Uterus (tissue), 3 donors: ENCODE measurements at regions not wholly inside any gene's neighbourhood (a gene's known extent, or its start where the extent isn't known, plus 50 kb on each side); places are given as distances from the start of the nearest gene placed in this dataset.

Experiments
- DNase-seq, 2 donors: peaks; one replicate each; pipeline ENCODE4 v3.0.0-alpha.2; 2019 to 2020
- H3K27ac ChIP-seq, 2 donors: fragments of 200-600 bp; sonication (generic); 1 replicate in 1 of 2; 2 replicates in 1 of 2; pipeline ENCODE4 v1.5.1; 2016 to 2018
- H3K27me3 ChIP-seq, 2 donors: fragments of 200-600 bp; sonication (generic); one replicate each; pipeline ENCODE4 v1.5.1; 2018 to 2019; ENCODE audit warnings: control low read depth in 1 of 2
- H3K36me3 ChIP-seq, 2 donors: fragments of 200-600 bp; sonication (generic); one replicate each; pipeline ENCODE4 v1.5.1; 2019; ENCODE audit warnings: control low read depth in 1 of 2
- H3K4me1 ChIP-seq, 2 donors: fragments of 200-600 bp; sonication (generic); one replicate each; pipeline ENCODE4 v1.5.1; 2018 to 2019; ENCODE audit warnings: control low read depth in 1 of 2
- H3K4me3 ChIP-seq, 2 donors: fragments of 200-600 bp; sonication (generic); 1 replicate in 1 of 2; 2 replicates in 1 of 2; pipeline ENCODE4 v1.5.1; 2018 to 2019; ENCODE audit warnings: mild to moderate bottlenecking in 1 of 2
- H3K9me3 ChIP-seq, 2 donors: fragments of 200-600 bp; sonication (generic); one replicate each; pipeline ENCODE4 v1.5.1; 2019; ENCODE audit warnings: control low read depth in 1 of 2
- CTCF ChIP-seq, 4 experiments: fragments of 200-600 bp in 2 of 4; fragments of 450-650 bp in 2 of 4; sonication (generic) in 2 of 4; IDR thresholded peaks; one replicate each; pipeline ENCODE4 v1.5.1; 2016 to 2019; ENCODE audit warnings: antibody characterized with exemption in 4 of 4, mild to moderate bottlenecking in 2 of 4, moderate library complexity in 1 of 4
- POLR2A ChIP-seq, 2 donors: fragments of 450-650 bp; IDR thresholded peaks; one replicate each; pipeline ENCODE4 v1.6.1; 2016; ENCODE audit warnings: antibody characterized with exemption in 2 of 2, mild to moderate bottlenecking in 1 of 2, moderate library complexity in 1 of 2
- intact Hi-C: fragments of 100-400 bp; cut with DNase I; formaldehyde crosslinking; loops from one replicate; pipeline ENCODE4 v1.15.1; 2023; ENCODE audit warnings: low total_unique reads
- donor health status: DM: yes; HTN: yes; CAD: no.

GRCh38 chr6:1015825-1016224 lies 296.1 kb upstream of the FOXQ1 start:
- intact Hi-C loops = no loop called here
- H3K4me3 ChIP-seq = no peak overlapping the region
- no peak for DNase-seq
- no peaks in the 10 kb centered on the region for H3K36me3 ChIP-seq
- H3K9me3 ChIP-seq = no peaks in the 10 kb centered on the region
- no peak for TF ChIP-seq CTCF (IDR thresholded peaks at IDR 0.05)
- TF ChIP-seq POLR2A (IDR thresholded peaks at IDR 0.05) = no peak
- H3K27me3 ChIP-seq = no peaks in the 10 kb centered on the region
- no peak overlapping the region for H3K27ac ChIP-seq
- no peaks in the 10 kb centered on the region for H3K4me1 ChIP-seq

- no peaks in the 10 kb centered on the region for H3K36me3 ChIP-seq
- intact Hi-C loops = no loop called here
- DNase-seq = no peak
- TF ChIP-seq POLR2A (IDR thresholded peaks at IDR 0.05) (no peak), CTCF (IDR thresholded peaks at IDR 0.05) (no peak)
- H3K27ac ChIP-seq = no peak overlapping the region
- H3K9me3 ChIP-seq = no peaks in the 10 kb centered on the region
- H3K4me1 ChIP-seq = no peaks in the 10 kb centered on the region
- no peak overlapping the region for H3K4me3 ChIP-seq
- H3K27me3 ChIP-seq = no peaks in the 10 kb centered on the region
These were observed 297.5 kb upstream of the FOXQ1 start for GRCh38 chr6:1014431-1014807.

GRCh38 chr6:1013656-1014430 lies 298.1 kb upstream of the FOXQ1 start:
- TF ChIP-seq POLR2A (IDR thresholded peaks at IDR 0.05) (no peak), CTCF (IDR thresholded peaks at IDR 0.05) (no peak)
- Histone ChIP-seq H3K4me3 (no peak overlapping the region), H3K27ac (no peak overlapping the region), H3K27me3 (no peaks in the 10 kb centered on the region), H3K4me1 (no peaks in the 10 kb centered on the region), H3K36me3 (no peaks in the 10 kb centered on the region), H3K9me3 (no peaks in the 10 kb centered on the region)
- DNase-seq = no peak
- intact Hi-C loops = no loop called here

GRCh38 chr6:1009103-1009502 lies 302.8 kb upstream of the FOXQ1 start:
- DNase-seq = no peak
- intact Hi-C loops = no loop called here
- TF ChIP-seq POLR2A (IDR thresholded peaks at IDR 0.05) = no peak
- no peak for TF ChIP-seq CTCF (IDR thresholded peaks at IDR 0.05)
- Histone ChIP-seq H3K4me3 (no peak overlapping the region), H3K27me3 (no peaks in the 10 kb centered on the region), H3K36me3 (no peaks in the 10 kb centered on the region), H3K9me3 (no peaks in the 10 kb centered on the region), H3K4me1 (no peaks in the 10 kb centered on the region), H3K27ac (no peak overlapping the region)

- Histone ChIP-seq H3K36me3 (no peaks in the 10 kb centered on the region), H3K4me3 (no peak overlapping the region), H3K9me3 (no peaks in the 10 kb centered on the region), H3K27me3 (no peaks in the 10 kb centered on the region), H3K27ac (no peak overlapping the region), H3K4me1 (no peaks in the 10 kb centered on the region)
- DNase-seq = no peak
- TF ChIP-seq POLR2A (IDR thresholded peaks at IDR 0.05) (no peak), CTCF (IDR thresholded peaks at IDR 0.05) (no peak)
- intact Hi-C loops = no loop called here
These were observed 304.7 kb upstream of the FOXQ1 start for GRCh38 chr6:1007159-1007558.
